HG03175 (cell line): ENCODE measurements at regions not wholly inside any gene's neighbourhood (a gene's known extent, or its start where the extent isn't known, plus 50 kb on each side); places are given as distances from the start of the nearest gene placed in this dataset.
"Not testable (repeated sequence)": the region's sequence is repeated elsewhere in the genome, so short reads cannot be mapped to it uniquely, and the experiment has no call there.

Experiments used
- ATAC-seq: cut with Tn5 transposase; IDR thresholded peaks from one replicate; pipeline ENCODE4 v1.9.1; 2021; ENCODE audit warnings: mild to moderate bottlenecking, moderate library complexity; ENCODE audit not compliant: unreplicated experiment

- ATAC-seq, result no peak
Measured at GRCh38 chr10:33489501-33490176, 155.2 kb upstream of the NRP1 start.

DNA sequence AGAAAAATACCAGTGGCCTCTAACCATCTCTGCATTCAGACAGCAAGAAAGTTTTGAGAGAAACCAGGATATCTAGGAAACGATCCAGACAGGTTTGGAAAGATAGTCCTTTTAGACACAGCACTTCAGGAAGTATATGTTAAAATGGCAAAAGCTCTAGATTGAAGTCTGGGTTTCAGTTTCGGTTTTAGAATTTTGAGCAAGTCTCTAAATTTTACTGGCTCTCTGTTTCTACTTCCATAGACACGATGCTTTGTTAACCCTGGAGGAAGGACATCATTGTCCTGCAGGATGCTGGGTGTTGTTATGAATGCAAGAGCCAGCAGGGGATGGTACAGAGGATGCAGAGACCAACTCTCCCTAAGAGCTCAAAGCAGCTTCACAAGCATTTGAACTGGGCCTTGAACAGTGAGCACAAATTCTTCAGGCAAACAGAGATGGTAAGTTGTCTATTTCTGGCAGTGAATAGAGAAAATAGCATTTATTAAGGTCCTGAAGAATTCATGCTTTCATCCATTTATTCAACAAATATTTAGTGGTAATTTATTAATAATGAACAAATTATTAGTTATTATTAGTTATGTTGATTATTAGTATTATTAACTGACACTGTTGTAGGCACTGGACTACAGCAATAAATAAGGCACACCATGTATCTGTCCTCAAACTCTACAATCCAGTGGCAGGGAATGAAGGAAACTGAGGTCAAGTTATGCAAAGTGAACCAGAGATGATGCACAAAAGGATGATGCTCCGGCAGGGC is 152.7 kb upstream of the NRP1 start:
- ATAC-seq, result no peak

GRCh38 chr10:33485276-33485675 is 150.8 kb upstream of the NRP1 start:
- no peak for ATAC-seq

GRCh38 chr10:33484787-33485186 is 150.3 kb upstream of the NRP1 start:
- ATAC-seq, result no peak

GRCh38 chr10:33483816-33484190 is 149.3 kb upstream of the NRP1 start:
- no peak for ATAC-seq

DNA sequence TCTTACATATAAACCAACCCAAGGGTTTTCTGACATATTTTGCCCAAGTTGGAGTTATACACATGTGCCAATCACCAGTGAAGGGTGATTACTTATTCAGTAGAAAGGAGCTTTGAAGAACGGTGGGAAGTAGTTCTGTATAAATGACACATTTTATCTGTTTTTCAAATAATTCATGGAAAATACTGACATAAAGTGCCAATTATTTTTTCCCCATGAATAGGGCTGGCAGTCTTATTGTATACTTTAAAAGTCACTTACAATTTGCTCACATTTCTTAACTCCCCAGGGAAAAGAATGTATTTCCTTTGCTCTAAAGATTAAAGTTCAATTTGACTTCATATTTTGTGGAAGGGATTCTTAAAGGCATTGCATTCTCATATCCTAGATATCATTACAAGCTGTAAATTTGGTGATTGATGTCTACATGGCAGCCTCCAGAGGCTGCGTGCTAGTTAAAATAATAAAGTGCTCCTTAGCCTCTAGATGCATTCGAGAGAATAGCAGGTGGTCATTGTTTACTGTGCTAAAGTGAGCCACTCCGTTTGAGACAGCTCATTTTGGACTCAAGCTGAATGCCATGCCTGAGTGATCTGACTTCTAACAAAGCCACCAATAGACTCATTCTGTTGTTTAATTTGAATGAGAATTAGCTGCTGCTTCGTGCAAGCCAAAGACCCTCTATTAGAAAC is 148.8 kb upstream of the NRP1 start:
- no peak for ATAC-seq

DNA sequence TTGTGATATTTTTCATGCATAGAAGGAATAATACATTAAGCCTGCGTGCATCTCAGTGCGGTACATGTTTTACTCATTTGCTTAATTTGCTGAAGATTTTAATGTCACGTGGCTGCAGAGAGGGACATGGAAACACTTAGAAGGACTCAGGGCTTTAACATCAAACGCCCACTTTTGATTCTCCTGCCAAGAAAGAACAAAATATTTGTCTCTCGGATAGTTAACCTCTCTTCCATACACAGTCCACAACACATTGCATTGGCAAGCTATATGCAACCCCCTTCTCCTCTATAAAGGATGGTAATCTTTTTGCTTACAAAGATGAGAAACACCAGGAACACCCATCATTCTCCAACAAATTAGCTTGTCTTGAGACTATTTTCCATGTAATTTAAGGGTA is 148.0 kb upstream of the NRP1 start:
- ATAC-seq, result no peak

DNA sequence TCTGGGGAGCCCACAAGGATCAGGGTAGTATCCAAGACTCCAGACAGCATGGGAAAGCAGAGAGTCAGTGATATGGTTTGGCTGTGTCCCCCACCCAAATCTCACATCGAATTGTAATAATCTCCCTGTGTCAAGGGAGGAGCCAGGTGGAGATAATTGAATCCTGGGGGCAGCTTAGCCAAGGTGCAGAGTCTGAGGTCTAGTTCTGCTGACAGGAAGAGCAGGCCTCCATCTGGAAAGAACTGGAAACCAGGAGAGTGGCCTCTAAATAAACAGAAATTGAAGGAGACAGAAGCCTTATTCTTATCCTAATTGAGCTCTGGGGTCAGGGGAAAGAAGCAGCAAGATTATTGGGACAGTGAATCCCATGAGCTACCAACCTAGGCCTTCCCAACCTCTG is 146.7 kb upstream of the NRP1 start:
- ATAC-seq, result no peak

DNA sequence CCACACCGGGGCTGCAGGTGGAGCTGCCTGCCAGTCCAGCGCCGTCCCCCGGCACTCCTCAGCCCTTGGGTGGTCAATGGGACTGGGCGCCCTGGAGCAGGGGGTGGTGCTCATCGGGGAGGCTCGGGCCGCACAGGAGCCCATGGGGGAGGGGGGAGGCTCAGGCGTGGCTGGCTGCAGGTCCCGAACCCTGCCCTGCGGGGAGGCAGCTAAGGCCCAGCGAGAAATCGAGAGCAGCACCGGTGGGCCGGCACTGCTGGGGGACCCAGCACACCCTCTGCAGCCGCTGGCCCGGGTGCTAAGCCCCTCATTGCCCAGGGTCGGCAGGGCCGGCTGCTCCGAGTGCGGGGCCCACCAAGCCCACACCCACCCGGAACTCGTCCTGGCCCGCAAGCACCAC is 145.9 kb upstream of the NRP1 start:
- ATAC-seq, result not testable (repeated sequence)

GRCh38 chr10:33478675-33479125 is 144.2 kb upstream of the NRP1 start:
- ATAC-seq, result no peak

GRCh38 chr10:33478089-33478674 is 143.7 kb upstream of the NRP1 start:
- ATAC-seq, result no peak

DNA sequence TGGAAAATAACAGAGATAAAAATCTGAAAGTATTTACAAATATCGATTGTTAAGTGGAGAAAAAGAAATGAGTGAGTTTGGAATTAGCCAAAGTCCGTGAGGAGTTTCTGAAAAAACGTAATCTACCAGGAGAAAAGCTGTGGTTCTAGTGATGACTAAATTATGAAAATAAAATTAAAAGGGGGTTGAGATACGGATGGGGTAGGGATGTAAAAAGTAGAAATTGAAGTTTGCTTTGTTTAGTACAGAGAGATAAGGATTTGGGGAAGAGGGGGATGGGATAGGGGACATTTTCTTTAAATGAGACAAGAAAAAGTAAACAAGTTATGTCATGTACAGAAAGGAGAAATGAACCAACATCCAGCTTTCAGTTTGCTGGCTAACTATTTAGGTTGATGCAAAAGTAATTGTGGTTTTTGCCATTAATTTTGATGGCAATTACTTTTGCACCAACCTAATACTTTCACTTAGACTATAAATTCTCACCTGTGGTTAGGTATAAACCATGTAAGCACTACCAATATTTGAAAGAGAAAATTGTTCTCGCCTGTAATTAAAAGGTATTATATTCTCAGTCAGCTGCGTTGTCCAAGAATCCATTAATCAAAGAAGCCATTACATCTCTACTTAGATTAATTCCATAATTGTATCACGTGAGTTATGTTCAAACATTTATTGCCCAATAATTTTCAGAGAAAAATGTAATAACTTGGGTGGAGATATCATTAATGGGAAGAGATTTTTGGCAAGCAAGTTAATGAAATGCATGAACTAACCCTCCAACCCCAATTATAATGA is 143.0 kb upstream of the NRP1 start:
- ATAC-seq, result no peak

- no peak for ATAC-seq
Measured at GRCh38 chr10:33476757-33477273, 142.3 kb upstream of the NRP1 start.

DNA sequence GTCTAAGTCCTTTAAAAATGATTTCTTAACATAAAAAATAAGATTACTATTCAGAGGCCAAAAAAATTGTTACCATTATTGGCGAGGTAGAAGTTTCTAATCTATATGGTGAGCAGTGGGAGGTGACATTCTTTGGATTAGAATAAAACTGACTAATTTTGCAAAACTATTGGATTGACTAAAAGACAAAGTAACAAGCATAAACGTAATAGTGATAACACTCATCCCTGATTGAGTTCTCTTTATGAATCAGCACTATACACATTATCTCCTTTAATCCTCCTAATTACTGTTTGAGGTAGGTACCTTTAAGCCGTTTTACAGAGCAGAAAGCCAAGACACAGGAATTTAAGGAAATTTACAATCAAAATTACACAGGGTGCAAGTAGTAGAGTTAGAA is 139.2 kb upstream of the NRP1 start:
- no peak for ATAC-seq

GRCh38 chr10:33468006-33468405 is 133.5 kb upstream of the NRP1 start:
- not testable (repeated sequence) for ATAC-seq

DNA sequence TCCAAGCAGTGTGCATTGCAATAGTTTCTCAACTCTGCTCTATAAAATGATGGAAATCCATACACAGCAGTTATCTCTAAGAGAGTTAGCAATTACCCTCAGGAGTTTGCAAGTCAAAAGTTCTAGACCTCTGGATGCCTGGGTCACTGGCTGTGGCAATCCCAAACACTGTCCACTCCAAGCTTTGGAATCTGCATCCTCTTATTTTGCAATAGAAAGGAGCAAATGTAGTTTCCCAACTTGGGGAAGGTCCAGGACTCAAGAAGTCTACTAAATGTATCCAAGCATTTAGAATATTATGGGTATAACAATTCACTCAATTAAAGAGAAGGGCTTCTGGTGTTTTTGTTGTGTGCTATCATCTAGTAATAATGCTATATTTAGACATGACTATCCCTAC is 131.3 kb upstream of the NRP1 start:
- ATAC-seq, result no peak

- ATAC-seq, result no peak
Measured at GRCh38 chr10:33463011-33463410, 128.5 kb upstream of the NRP1 start.

DNA sequence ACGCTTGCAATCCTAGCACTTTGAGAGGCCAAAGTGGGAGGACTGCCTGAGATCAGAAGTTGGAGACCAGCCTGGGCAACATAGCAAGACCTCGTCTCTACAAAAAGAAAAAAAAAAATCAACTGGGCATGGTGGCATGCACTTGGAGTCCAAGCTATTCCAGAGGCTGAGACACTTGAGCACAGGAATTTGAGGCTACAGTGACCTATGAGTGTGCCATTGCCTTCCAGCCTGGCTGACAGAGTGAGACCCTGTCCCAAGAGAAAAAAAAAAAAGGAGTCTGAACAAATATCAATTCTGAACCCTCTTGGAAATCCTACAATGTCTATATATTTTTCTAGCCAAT is 126.8 kb upstream of the NRP1 start:
- ATAC-seq, result no peak

DNA sequence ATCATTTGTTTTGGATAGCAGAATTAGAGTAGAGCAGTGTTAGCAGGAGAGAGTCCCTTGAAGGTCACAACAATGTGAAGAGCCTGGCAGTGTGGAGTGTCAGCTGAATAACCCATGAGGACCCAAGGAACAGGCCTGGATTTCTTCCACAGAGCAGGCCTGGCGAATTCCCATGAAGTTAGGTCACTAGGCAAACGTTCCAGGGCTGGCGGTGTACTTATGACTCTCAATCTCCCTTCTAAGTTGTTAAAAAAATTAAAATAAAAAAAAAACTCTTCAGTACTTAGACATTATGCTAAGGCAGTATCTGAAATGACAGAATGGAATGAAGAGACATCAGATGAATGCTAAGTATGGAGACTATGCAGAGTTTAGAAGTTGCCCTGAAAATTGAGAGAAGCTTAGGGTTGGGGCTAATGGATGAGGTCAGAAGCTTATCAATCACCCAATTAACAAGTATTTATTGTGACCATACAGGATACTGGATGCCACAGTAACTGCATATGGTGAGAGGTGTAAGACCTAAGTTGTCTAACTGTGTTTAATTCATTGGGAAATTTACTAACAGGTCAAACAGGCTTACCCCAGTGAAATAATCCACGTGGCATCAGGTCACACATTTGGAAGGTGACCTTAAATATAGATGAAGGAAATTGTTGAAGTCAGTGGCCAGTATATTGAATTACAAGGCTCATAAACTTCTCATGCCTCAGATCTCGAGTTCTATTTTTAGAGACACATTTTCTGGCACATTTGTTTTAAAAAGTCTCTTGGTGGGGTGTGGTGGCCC is 126.2 kb upstream of the NRP1 start:
- no peak for ATAC-seq

- ATAC-seq, result no peak
Measured at GRCh38 chr10:33459602-33460001, 125.1 kb upstream of the NRP1 start.
